ENCODE measurements at regions not wholly inside any gene's neighbourhood (a gene's known extent, or its start where the extent isn't known, plus 50 kb on each side); places are given as distances from the start of the nearest gene placed in this dataset.

DNA sequence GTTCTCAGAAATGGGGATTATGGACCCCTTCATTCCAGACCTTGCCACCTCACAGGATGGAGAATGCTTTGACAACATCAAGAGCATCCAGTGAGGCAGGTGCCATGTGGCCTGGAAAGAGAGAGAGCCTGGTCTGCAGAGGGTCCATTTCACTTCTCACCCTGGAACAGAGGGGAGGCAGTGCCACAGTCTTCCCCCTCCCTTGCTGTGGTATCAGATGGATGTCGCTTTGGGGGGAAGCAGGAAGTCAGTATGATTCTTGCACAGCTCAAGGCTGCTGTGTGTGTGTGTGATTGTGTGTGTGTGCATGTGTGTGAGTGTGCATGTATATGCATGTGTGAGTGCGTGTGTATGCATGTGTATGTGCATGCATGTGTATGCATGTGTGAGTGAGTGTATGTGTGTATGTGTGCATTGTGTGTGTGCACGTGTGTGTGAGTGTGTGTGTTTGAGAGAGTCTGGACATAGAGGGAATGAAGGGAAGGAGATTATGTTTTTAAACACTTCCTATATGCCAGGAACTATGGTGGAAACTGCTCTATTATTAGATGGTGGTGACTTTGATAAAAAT is 328.6 kb upstream of the CLNK start:
- H3K4me1 Mint-ChIP-seq (ENCODE audit: low read depth, unreplicated experiment): no peaks in the 10 kb centered on the region
- no peaks in the 10 kb centered on the region for H3K9me3 Mint-ChIP-seq (ENCODE audit: unreplicated experiment)
- TF ChIP-seq, protein P1, sequence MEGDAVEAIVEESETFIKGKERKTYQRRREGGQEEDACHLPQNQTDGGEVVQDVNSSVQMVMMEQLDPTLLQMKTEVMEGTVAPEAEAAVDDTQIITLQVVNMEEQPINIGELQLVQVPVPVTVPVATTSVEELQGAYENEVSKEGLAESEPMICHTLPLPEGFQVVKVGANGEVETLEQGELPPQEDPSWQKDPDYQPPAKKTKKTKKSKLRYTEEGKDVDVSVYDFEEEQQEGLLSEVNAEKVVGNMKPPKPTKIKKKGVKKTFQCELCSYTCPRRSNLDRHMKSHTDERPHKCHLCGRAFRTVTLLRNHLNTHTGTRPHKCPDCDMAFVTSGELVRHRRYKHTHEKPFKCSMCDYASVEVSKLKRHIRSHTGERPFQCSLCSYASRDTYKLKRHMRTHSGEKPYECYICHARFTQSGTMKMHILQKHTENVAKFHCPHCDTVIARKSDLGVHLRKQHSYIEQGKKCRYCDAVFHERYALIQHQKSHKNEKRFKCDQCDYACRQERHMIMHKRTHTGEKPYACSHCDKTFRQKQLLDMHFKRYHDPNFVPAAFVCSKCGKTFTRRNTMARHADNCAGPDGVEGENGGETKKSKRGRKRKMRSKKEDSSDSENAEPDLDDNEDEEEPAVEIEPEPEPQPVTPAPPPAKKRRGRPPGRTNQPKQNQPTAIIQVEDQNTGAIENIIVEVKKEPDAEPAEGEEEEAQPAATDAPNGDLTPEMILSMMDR (IDR thresholded peaks at IDR 0.05; ENCODE audit: insufficient read depth in 1 of 2, low read depth in 1 of 2, low read length in 1 of 2, severe bottlenecking in 1 of 2, unreplicated experiment in 1 of 2): no peak
- no peak for DNase-seq
- Histone ChIP-seq H3K4me1 (0 out of 2 replicates have a peak, but pooled peaks cover 3% of the 10 kb centered on the region), H3K36me3 (ENCODE audit: control insufficient read depth, insufficient read depth, low read length) (no peaks in the 10 kb centered on the region), H3K4me3 (ENCODE audit: low read depth, low read length) (no peak overlapping the region), H3K27me3 (replicated peaks; ENCODE audit: control insufficient read depth, insufficient read depth, low read length) (no peaks in the 10 kb centered on the region), H3K9me3 (no peaks in the 10 kb centered on the region)
- POLR2A ChIA-PET: no interaction called here
- H3K4me3 Mint-ChIP-seq (ENCODE audit: unreplicated experiment): no peak overlapping the region
- CTCF ChIA-PET: no interaction called here
- BruUV-seq (replicated peaks): no TSS peak
- H3K36me3 Mint-ChIP-seq (ENCODE audit: insufficient read depth, unreplicated experiment): no peaks in the 10 kb centered on the region
- H3K27me3 Mint-ChIP-seq (ENCODE audit: insufficient read depth, unreplicated experiment): no peaks in the 10 kb centered on the region
- H3K27ac Mint-ChIP-seq (ENCODE audit: unreplicated experiment): no peak overlapping the region
- intact Hi-C loops (cut with micrococcal nuclease; ENCODE audit: unreplicated experiment): no loop called here

DNA sequence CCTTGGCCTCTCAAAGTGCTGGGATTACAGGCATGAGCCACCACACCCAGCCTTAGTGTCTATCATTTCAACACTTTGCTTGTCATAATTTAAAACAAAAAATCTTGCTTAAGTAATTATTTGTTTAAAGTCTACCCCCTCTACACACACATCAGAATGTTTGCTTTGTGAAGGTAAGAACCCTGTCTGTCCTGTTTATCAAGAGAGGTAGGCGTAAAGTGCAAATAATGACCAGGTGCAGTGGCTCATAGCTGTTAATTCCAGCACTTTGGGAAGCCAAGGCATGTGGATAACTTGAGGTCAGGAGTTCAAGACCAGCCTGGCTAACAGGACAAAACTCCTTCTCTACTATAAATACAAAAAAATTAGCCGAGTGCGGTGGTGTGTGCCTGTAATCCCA is 326.7 kb upstream of the CLNK start:
- TF ChIP-seq, protein P1 (IDR thresholded peaks at IDR 0.05; ENCODE audit: insufficient read depth in 1 of 2, low read depth in 1 of 2, low read length in 1 of 2, severe bottlenecking in 1 of 2, unreplicated experiment in 1 of 2): no peak
- Mint-ChIP-seq H3K36me3 (ENCODE audit: insufficient read depth, unreplicated experiment) (no peaks in the 10 kb centered on the region), H3K27ac (ENCODE audit: unreplicated experiment) (no peak overlapping the region), H3K27me3 (ENCODE audit: insufficient read depth, unreplicated experiment) (no peaks in the 10 kb centered on the region), H3K4me3 (ENCODE audit: unreplicated experiment) (no peak overlapping the region), H3K9me3 (ENCODE audit: unreplicated experiment) (no peaks in the 10 kb centered on the region), H3K4me1 (ENCODE audit: low read depth, unreplicated experiment) (no peaks in the 10 kb centered on the region)
- Histone ChIP-seq H3K4me1 (0 out of 2 replicates have a peak, but pooled peaks cover 3% of the 10 kb centered on the region), H3K4me3 (ENCODE audit: low read depth, low read length) (no peak overlapping the region), H3K36me3 (ENCODE audit: control insufficient read depth, insufficient read depth, low read length) (no peaks in the 10 kb centered on the region), H3K9me3 (no peaks in the 10 kb centered on the region), H3K27me3 (replicated peaks; ENCODE audit: control insufficient read depth, insufficient read depth, low read length) (no peaks in the 10 kb centered on the region)
- DNase-seq: peak; percentile 50 to 60
- no TSS peak for BruUV-seq (replicated peaks)
- CTCF ChIA-PET: no interaction called here
- POLR2A ChIA-PET: no interaction called here
- intact Hi-C loops (cut with micrococcal nuclease; ENCODE audit: unreplicated experiment): no loop called here

DNA sequence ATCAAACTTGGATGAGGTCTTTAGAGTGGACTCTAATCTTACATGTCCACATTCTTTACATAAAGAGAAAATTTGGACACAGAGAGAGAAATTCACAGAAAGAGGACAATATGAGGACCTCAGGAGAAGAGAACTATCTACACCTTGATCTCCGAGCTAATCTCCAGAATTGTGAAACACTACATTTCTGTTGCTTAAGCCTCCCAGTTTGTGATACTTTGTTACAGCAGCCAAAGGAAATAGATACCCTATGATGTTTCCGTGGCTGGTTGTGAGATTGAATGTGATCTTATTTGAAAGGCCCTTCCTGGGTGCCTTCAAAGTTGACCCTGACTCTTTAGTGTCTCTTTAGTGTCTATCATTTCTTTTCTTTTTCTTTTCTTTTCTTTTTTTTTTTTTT is 326.1 kb upstream of the CLNK start:
- DNase-seq: no peak
- Mint-ChIP-seq H3K4me3 (ENCODE audit: unreplicated experiment) (no peak overlapping the region), H3K27me3 (ENCODE audit: insufficient read depth, unreplicated experiment) (no peaks in the 10 kb centered on the region), H3K27ac (ENCODE audit: unreplicated experiment) (no peak overlapping the region), H3K9me3 (ENCODE audit: unreplicated experiment) (no peaks in the 10 kb centered on the region), H3K4me1 (ENCODE audit: low read depth, unreplicated experiment) (no peaks in the 10 kb centered on the region), H3K36me3 (ENCODE audit: insufficient read depth, unreplicated experiment) (no peaks in the 10 kb centered on the region)
- H3K27me3 ChIP-seq (replicated peaks; ENCODE audit: control insufficient read depth, insufficient read depth, low read length): no peaks in the 10 kb centered on the region
- ChIA-PET POLR2A (no interaction called here), CTCF (interaction anchor here (0.6 kb wide), 1 partner anchor 223 kb away, joined by 9 read pairs; no protein-coding TSS in a partner anchor)
- H3K36me3 ChIP-seq (ENCODE audit: control insufficient read depth, insufficient read depth, low read length): no peaks in the 10 kb centered on the region
- no peaks in the 10 kb centered on the region for H3K9me3 ChIP-seq
- TF ChIP-seq, protein P1 (IDR thresholded peaks at IDR 0.05; ENCODE audit: insufficient read depth in 1 of 2, low read depth in 1 of 2, low read length in 1 of 2, severe bottlenecking in 1 of 2, unreplicated experiment in 1 of 2): no peak
- no TSS peak for BruUV-seq (replicated peaks)
- intact Hi-C loops (cut with micrococcal nuclease; ENCODE audit: unreplicated experiment): no loop called here
- no peak overlapping the region for H3K4me3 ChIP-seq (ENCODE audit: low read depth, low read length)
- H3K4me1 ChIP-seq: 0 out of 2 replicates have a peak, but pooled peaks cover 3% of the 10 kb centered on the region
